ENCODE measurements at regions not wholly inside any gene's neighbourhood (a gene's known extent, or its start where the extent isn't known, plus 50 kb on each side); places are given as distances from the start of the nearest gene placed in this dataset.

DNA sequence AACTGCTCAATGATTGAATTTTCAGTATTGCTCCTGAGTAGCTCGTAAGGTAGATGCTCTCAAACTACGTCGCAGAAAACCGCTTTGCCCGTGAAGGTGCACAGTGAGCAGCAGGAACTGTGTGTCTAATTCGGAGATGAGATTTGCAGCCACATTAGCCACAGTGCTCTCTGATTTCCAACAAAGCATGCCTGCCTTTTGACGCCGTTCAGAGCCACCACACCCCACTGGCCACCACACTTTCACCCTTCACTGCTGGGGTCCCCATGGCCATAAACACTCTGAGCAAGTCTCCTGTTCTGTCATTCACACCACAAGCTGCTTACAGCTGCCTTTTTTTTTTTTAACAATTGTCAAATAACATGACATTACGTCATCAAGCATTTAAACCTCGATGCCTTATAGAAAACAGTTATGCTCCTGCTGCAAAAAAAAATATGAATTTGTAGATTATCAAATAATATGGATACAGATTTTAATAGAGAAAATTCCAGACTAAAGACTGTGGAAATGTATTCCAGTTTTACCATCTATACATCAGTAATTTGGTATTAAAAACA, 578.8 kb upstream of the PFKP start:
- TF ChIP-seq, protein P1, sequence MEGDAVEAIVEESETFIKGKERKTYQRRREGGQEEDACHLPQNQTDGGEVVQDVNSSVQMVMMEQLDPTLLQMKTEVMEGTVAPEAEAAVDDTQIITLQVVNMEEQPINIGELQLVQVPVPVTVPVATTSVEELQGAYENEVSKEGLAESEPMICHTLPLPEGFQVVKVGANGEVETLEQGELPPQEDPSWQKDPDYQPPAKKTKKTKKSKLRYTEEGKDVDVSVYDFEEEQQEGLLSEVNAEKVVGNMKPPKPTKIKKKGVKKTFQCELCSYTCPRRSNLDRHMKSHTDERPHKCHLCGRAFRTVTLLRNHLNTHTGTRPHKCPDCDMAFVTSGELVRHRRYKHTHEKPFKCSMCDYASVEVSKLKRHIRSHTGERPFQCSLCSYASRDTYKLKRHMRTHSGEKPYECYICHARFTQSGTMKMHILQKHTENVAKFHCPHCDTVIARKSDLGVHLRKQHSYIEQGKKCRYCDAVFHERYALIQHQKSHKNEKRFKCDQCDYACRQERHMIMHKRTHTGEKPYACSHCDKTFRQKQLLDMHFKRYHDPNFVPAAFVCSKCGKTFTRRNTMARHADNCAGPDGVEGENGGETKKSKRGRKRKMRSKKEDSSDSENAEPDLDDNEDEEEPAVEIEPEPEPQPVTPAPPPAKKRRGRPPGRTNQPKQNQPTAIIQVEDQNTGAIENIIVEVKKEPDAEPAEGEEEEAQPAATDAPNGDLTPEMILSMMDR (conservative IDR thresholded peaks at IDR 0.05; ENCODE audit: low read length): no peak
- TF ChIP-seq EZH2phosphoT487 (IDR thresholded peaks at IDR 0.05; ENCODE audit: borderline replicate concordance, low read depth, low read length): no peak
